ENCODE measurements at regions not wholly inside any gene's neighbourhood (a gene's known extent, or its start where the extent isn't known, plus 50 kb on each side); places are given as distances from the start of the nearest gene placed in this dataset.
"Not testable (repeated sequence)": the region's sequence is repeated elsewhere in the genome, so short reads cannot be mapped to it uniquely, and the experiment has no call there.

GRCh38 chr5:124549891-124550436 lies 196.5 kb downstream of the ZNF608 start:
- DNase-seq = no peak

GRCh38 chr5:124546643-124547042 lies 199.8 kb downstream of the ZNF608 start:
- DNase-seq = peak; percentile 42

GRCh38 chr5:124544366-124545055 lies 201.9 kb downstream of the ZNF608 start:
- DNase-seq = no peak

- no peak for DNase-seq
Observed at GRCh38 chr5:124538931-124539330, 207.5 kb downstream of the ZNF608 start.

GRCh38 chr5:124538191-124538590 lies 208.2 kb downstream of the ZNF608 start:
- DNase-seq = no peak

GRCh38 chr5:124537522-124537921 lies 208.9 kb downstream of the ZNF608 start:
- DNase-seq = no peak

- no peak for DNase-seq
Observed at GRCh38 chr5:124537107-124537506, 209.3 kb downstream of the ZNF608 start.

- DNase-seq = no peak
Observed at GRCh38 chr5:124536333-124536732, 210.1 kb downstream of the ZNF608 start.

- no peak for DNase-seq
Observed at GRCh38 chr5:124530916-124531315, 215.5 kb downstream of the ZNF608 start.

GRCh38 chr5:124528838-124529237 lies 217.6 kb downstream of the ZNF608 start:
- no peak for DNase-seq

- DNase-seq = no peak
Observed at GRCh38 chr5:124527220-124527991, 219.0 kb downstream of the ZNF608 start.

- not testable (repeated sequence) for DNase-seq
Observed at GRCh38 chr5:124526079-124526478, 220.4 kb downstream of the ZNF608 start.

- DNase-seq = no peak
Observed at GRCh38 chr5:124524552-124525232, 221.7 kb downstream of the ZNF608 start.

- DNase-seq = no peak
Observed at GRCh38 chr5:124523897-124524296, 222.5 kb downstream of the ZNF608 start.

GRCh38 chr5:124522992-124523391 lies 223.4 kb downstream of the ZNF608 start:
- DNase-seq = no peak

GRCh38 chr5:124521461-124522230 lies 224.8 kb downstream of the ZNF608 start:
- no peak for DNase-seq

GRCh38 chr5:124519396-124519795 lies 227.0 kb downstream of the ZNF608 start:
- no peak for DNase-seq

GRCh38 chr5:124516567-124516966 lies 229.9 kb downstream of the ZNF608 start:
- no peak for DNase-seq

GRCh38 chr5:124515497-124516245 lies 230.8 kb downstream of the ZNF608 start:
- no peak for DNase-seq

- DNase-seq = no peak
Observed at GRCh38 chr5:124514956-124515355, 231.5 kb downstream of the ZNF608 start.

- DNase-seq = no peak
Observed at GRCh38 chr5:124512952-124513632, 233.3 kb downstream of the ZNF608 start.

All from left kidney (tissue), 1 donor.